ENCODE measurements at regions not wholly inside any gene's neighbourhood (a gene's known extent, or its start where the extent isn't known, plus 50 kb on each side); places are given as distances from the start of the nearest gene placed in this dataset.

GRCh38 chr3:175916191-175916934, 1057.2 kb downstream of the NAALADL2 start:
- WGBS, 3 donors, result 41 to 45% (median 41%) methylated on average over 4 of the region's 4 CpGs
- H3K4me1 ChIP-seq, result no peaks in the 10 kb centered on the region
- H3K27me3 ChIP-seq (ENCODE audit: insufficient read depth in 3 of 3, low read length in 2 of 3), result no peaks in the 10 kb centered on the region
- H3K9me3 ChIP-seq, result peaks cover 9% of the 10 kb centered on the region
- intact Hi-C loops (cut with DNase I), result no loop called here
- H3K27ac ChIP-seq, result no peak overlapping the region
- no peaks in the 10 kb centered on the region for H3K36me3 ChIP-seq (ENCODE audit: insufficient read depth in 1 of 2, low read depth in 1 of 2)
- no peak overlapping the region for H3K4me3 ChIP-seq
- no peak for ATAC-seq
- no peak for TF ChIP-seq CTCF (IDR thresholded peaks at IDR 0.05)
- no peak for DNase-seq

GRCh38 chr3:175914785-175915184, 1055.7 kb downstream of the NAALADL2 start:
- H3K36me3 ChIP-seq (ENCODE audit: insufficient read depth in 1 of 2, low read depth in 1 of 2), result no peaks in the 10 kb centered on the region
- TF ChIP-seq CTCF (IDR thresholded peaks at IDR 0.05), result no peak
- DNase-seq, result no peak
- peaks cover 9% of the 10 kb centered on the region for H3K9me3 ChIP-seq
- intact Hi-C loops (cut with DNase I), result no loop called here
- no peak overlapping the region for H3K27ac ChIP-seq
- H3K27me3 ChIP-seq (ENCODE audit: insufficient read depth in 3 of 3, low read length in 2 of 3), result no peaks in the 10 kb centered on the region
- H3K4me3 ChIP-seq, result no peak overlapping the region
- no peak for ATAC-seq
- no peaks in the 10 kb centered on the region for H3K4me1 ChIP-seq

- ATAC-seq (no peak), DNase-seq (no peak)
- Histone ChIP-seq H3K27ac (no peak overlapping the region), H3K4me1 (no peaks in the 10 kb centered on the region), H3K36me3 (ENCODE audit: insufficient read depth in 1 of 2, low read depth in 1 of 2) (no peaks in the 10 kb centered on the region), H3K9me3 (no peaks in the 10 kb centered on the region), H3K4me3 (no peak overlapping the region), H3K27me3 (ENCODE audit: insufficient read depth in 3 of 3, low read length in 2 of 3) (no peaks in the 10 kb centered on the region)
- 46 to 61% (median 53%) methylated on average over 3 of the region's 3 CpGs for WGBS, 3 donors
- TF ChIP-seq CTCF (IDR thresholded peaks at IDR 0.05), result no peak
- intact Hi-C loops (cut with DNase I), result no loop called here
These were observed 1054.2 kb downstream of the NAALADL2 start for GRCh38 chr3:175913286-175913685.

DNA sequence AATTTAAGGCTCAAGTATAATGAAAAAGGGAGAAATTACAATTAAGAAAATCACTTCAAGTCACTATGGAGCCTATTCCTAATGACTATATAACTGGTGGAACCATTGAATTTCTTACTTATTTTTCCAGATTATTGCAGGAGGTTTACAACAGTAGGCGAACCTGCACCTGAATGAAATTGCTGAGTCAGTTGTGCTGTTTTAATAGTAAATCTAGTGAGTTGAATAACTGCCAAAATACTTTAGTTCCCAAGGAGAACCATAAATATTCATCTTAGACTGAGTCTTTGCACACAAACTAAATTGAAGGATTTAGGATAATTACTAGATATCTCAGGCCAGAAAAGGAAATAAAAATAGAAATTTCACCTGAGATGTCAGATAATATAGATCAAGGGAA, 1052.8 kb downstream of the NAALADL2 start:
- no peaks in the 10 kb centered on the region for H3K9me3 ChIP-seq
- no peak for ATAC-seq
- TF ChIP-seq CTCF (IDR thresholded peaks at IDR 0.05), result no peak
- no peak overlapping the region for H3K4me3 ChIP-seq
- intact Hi-C loops (cut with DNase I), result no loop called here
- no peak overlapping the region for H3K27ac ChIP-seq
- no peaks in the 10 kb centered on the region for H3K4me1 ChIP-seq
- H3K36me3 ChIP-seq (ENCODE audit: insufficient read depth in 1 of 2, low read depth in 1 of 2), result no peaks in the 10 kb centered on the region
- 69 to 77% (median 75%) methylated on average over 1 of the region's 1 CpG for WGBS, 3 donors
- no peak for DNase-seq
- no peaks in the 10 kb centered on the region for H3K27me3 ChIP-seq (ENCODE audit: insufficient read depth in 3 of 3, low read length in 2 of 3)

- ATAC-seq, result no peak
- H3K27ac ChIP-seq, result no peak overlapping the region
- H3K4me1 ChIP-seq, result no peaks in the 10 kb centered on the region
- no peak for DNase-seq
- intact Hi-C loops (cut with DNase I), result no loop called here
- 71 to 81% (median 78%) methylated on average over 1 of the region's 1 CpG for WGBS, 3 donors
- H3K36me3 ChIP-seq (ENCODE audit: insufficient read depth in 1 of 2, low read depth in 1 of 2), result no peaks in the 10 kb centered on the region
- H3K27me3 ChIP-seq (ENCODE audit: insufficient read depth in 3 of 3, low read length in 2 of 3), result no peaks in the 10 kb centered on the region
- TF ChIP-seq CTCF (IDR thresholded peaks at IDR 0.05), result no peak
- H3K4me3 ChIP-seq, result no peak overlapping the region
- no peaks in the 10 kb centered on the region for H3K9me3 ChIP-seq
These were observed 1043.1 kb downstream of the NAALADL2 start for GRCh38 chr3:175902226-175902625.

All from psoas muscle (tissue), 7 donors.